Neural progenitor cell (in vitro differentiated cells): ENCODE measurements at regions not wholly inside any gene's neighbourhood (a gene's known extent, or its start where the extent isn't known, plus 50 kb on each side); places are given as distances from the start of the nearest gene placed in this dataset.
"Not testable (repeated sequence)": the region's sequence is repeated elsewhere in the genome, so short reads cannot be mapped to it uniquely, and the experiment has no call there.

Experiments
- EZH2 ChIP-seq: fragments of 200-600 bp; sonication (generic); IDR thresholded peaks from 2 replicates; pipeline ENCODE4 v1.6.1; 2017; ENCODE audit warnings: antibody characterized with exemption, mild to moderate bottlenecking, moderate library complexity
- EZH2phosphoT487 ChIP-seq: fragments of 200-600 bp; sonication (generic); IDR thresholded peaks from 2 replicates; pipeline ENCODE4 v1.6.1; 2017; ENCODE audit warnings: antibody characterized with exemption
- TF ChIP-seq, protein P1 (sequence below): fragments of 200-600 bp; sonication (generic); IDR thresholded peaks from 2 replicates; pipeline ENCODE4 v1.5.1; 2017; ENCODE audit warnings: antibody characterized with exemption, mild to moderate bottlenecking

GRCh38 chr1:144519528-144520189 is 58.2 kb upstream of the NBPF15 start:
- TF ChIP-seq, protein P1, sequence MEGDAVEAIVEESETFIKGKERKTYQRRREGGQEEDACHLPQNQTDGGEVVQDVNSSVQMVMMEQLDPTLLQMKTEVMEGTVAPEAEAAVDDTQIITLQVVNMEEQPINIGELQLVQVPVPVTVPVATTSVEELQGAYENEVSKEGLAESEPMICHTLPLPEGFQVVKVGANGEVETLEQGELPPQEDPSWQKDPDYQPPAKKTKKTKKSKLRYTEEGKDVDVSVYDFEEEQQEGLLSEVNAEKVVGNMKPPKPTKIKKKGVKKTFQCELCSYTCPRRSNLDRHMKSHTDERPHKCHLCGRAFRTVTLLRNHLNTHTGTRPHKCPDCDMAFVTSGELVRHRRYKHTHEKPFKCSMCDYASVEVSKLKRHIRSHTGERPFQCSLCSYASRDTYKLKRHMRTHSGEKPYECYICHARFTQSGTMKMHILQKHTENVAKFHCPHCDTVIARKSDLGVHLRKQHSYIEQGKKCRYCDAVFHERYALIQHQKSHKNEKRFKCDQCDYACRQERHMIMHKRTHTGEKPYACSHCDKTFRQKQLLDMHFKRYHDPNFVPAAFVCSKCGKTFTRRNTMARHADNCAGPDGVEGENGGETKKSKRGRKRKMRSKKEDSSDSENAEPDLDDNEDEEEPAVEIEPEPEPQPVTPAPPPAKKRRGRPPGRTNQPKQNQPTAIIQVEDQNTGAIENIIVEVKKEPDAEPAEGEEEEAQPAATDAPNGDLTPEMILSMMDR = not testable (repeated sequence)
- not testable (repeated sequence) for TF ChIP-seq EZH2, EZH2phosphoT487
